ENCODE measurements at regions not wholly inside any gene's neighbourhood (a gene's known extent, or its start where the extent isn't known, plus 50 kb on each side); places are given as distances from the start of the nearest gene placed in this dataset.

DNA sequence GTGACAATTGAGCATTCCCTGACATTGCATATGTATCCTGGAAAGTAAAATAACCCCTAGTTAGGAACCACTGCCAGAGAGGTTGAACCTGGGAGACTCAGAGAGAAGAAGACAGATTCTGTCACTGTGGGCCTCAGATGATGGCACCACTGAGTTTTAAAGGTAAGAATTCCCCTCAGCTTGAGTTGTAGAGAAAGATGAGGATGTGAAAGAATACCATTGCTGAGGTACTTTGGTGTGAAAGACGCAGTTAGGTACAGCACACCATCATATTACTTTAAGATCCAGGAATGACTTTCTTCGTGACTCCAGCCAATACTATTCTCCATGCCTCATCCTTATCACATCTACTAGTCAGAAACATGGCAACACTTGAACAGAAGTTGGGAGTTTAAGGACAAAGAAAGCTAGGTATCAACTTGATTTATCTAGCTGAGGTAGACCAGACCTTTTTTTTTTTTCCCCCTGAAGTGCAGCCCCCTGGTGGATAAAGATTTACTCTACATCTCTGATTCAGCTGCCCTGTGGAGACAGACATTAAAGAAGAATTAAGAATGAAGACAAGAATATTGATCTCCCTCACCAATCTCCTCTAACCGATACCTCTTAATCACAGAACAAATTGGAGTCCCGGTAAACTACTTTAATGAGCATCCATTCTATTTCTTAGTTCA, 630.5 kb upstream of the FANCL start:
- no peak for DNase-seq (ENCODE audit: extremely low read depth, low read depth)

DNA sequence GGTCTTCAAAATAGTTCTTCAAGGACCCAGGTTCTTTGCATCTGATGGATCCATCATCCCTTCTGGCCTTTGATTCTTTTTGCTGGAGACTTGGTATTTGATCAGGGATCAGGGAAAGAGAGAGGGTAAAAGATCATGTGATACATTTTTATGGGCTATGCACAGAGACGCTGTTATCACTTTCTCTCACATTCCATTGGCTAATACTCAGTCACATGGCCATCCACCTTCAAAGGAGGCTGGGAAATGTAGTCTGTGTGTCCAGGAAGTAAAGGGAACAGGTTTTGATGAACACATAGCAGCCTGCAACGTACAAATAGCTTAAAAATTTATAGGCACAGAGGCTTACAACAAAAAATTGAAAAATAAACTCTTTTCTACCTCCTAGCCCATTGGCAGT, 629.6 kb upstream of the FANCL start:
- DNase-seq (ENCODE audit: extremely low read depth, low read depth), result no peak

DNA sequence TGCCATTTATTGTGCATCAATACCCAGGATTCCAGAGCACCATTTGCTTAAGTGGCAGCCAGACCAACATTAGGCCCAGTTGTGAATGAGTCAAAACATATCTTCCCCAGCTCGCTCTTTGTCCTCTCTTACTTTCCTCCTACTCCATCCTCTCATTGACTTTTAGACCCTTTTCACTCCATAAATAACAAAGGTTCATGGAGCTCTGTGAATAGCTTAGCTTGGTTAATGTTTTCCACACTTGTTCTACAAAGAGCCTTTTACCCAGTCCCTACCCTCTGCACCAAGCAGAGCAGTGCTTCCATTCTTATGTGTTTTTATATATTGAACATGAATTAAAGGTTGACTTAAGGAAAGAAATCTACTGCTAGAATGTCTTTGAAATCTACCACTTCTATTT, 625.8 kb upstream of the FANCL start:
- no peak for DNase-seq (ENCODE audit: extremely low read depth, low read depth)

DNA sequence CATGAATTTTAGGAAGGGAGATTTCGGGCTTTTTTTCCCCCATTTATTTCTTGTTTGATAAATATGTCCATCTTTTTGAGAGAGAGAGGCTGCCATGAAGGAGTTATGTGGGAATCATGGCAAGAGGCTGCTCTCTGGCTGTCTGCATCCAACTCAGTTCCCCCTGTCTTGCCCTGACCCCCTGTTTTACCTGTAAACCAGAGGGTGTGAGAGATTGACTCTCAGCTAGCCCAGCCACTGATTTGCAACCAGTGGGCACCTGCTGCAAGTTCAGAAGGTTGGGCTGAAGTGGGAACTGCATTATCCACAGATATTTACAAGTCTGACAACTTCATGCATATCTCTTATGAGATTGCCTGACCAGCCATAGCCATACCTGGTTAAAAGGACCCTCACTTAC, 625.4 kb upstream of the FANCL start:
- DNase-seq (ENCODE audit: extremely low read depth, low read depth), result no peak

DNA sequence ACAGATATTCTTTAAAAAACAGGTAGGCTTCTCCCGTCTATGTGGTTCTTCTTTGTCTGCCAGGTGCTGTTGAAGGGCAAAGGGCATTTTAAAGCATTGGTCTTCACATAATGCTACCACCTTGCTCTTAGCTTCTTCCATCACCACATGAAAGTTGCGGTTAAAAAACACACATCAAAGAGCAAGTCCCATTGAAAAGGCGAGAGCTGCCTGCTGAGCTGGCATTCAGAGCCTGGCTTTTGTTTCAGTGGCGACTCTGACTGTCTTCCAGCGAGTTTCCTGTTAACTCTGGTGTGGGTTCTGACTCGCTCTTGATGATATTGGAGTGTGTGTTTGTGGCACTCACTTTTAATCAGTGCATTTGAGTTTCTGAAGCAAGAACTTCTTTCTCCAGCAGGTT, 624.9 kb upstream of the FANCL start:
- no peak for DNase-seq (ENCODE audit: extremely low read depth, low read depth)

DNA sequence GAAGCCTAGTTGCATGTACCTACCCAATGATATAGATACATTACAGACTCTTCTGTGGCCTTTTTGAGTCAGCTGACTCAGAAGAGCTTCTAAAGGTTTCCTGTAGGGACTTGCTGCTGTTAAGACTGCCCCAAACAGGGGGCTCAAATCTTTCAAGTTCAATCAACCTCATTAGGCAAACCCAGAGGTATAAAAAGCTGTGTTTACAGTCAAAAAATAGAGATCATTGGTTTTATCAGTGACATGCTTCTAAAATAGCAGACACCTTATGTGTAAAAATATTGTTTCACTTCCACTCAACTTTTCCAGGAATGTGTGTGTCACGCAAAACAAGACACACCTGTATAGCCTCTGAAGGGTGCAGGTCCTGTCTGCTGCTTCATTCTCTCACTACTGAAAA, 624.3 kb upstream of the FANCL start:
- no peak for DNase-seq (ENCODE audit: extremely low read depth, low read depth)

DNA sequence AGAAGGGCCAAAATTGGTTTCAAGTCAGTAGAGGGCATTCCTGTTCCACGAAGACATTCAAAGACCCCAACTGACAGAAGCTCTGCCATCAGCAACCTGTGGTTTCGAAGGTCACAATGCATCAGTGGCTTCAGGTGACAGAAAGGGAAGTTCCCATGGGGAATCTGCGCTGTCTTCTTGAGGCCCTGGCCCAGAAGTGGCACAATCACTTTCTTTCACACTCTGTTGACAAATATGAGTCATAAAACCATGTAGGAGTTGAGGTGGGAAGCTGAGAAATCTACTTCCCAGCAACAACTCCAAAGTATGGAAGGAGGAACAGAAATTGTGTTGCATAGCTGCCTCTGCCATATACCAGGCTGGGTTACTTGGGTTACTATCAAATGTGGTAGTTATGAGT, 621.1 kb upstream of the FANCL start:
- DNase-seq (ENCODE audit: extremely low read depth, low read depth), result no peak

DNA sequence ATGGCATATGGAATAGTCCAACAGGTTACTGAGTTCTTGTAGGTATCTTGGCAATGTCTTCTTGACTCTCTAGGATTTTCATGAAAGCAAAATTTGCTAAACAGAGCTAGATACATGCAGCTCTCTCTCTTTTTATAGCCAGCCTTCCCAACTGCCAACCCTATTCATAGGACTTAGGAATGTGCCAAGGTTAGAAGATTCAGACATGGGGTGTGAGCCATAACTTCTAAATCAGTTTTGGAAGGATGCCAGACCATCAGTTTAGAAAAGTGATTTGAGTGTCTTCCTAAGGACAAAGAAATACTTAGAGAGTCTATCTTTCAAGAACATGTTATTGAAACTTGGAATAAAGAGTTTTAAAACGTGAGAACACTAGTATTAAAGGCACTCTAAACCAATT, 619.5 kb upstream of the FANCL start:
- no peak for DNase-seq (ENCODE audit: extremely low read depth, low read depth)

DNA sequence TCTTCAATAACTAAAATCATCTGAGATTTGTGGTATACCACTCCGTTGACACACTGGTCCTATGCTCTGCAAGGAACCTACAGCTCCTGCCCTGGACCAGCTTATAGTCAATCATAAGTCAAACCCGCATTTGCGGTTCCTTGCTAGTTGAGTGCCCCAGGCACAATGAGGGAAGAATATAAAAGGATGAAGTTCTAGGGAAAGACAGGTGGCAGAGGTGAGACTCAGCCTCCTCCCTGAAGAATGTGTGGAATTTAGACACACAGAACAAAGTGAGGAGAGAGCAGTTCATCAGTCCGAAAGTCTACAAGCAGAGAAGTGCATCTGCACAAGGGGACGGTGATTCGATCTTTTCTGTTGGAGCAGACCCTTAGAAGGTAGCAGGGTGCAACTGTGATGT, 615.0 kb upstream of the FANCL start:
- DNase-seq (ENCODE audit: extremely low read depth, low read depth), result no peak

DNA sequence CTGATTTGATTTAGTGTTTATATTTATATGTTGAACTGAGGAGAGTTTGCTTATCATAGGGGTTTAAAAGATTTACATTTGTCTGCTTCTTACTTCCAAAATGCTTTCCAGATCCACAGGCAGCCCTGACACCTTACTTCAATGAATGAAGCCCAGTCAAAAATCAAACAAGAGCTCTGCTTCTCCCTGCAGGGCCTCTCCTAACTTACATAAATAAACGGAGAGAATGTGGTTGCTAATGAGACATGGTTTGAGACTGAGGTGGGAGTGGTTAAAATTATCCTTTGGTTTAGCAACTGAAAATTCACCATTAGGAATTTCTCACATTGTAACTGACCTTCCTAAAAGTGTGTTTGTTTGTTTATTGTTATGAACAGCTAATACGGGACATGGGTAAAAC, 612.3 kb upstream of the FANCL start:
- no peak for DNase-seq (ENCODE audit: extremely low read depth, low read depth)

DNA sequence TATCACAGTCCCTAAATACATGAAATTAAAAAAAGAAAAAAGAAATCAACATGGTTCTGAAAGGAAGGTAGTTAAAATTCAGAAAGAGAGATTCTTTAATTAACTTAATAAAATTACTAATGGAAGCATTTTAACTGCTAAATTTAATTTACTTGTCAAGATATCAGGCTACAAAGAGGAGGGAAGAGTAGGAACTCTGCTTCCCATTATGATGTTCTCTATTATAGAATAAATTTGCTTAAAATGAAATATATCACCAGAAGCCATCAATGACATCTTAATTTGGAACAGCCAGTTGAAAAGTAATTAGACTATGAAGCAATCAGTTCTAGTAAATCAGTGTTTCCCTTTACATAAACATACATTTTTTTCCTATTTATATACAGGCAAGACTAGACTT, 611.8 kb upstream of the FANCL start:
- no peak for DNase-seq (ENCODE audit: extremely low read depth, low read depth)

DNA sequence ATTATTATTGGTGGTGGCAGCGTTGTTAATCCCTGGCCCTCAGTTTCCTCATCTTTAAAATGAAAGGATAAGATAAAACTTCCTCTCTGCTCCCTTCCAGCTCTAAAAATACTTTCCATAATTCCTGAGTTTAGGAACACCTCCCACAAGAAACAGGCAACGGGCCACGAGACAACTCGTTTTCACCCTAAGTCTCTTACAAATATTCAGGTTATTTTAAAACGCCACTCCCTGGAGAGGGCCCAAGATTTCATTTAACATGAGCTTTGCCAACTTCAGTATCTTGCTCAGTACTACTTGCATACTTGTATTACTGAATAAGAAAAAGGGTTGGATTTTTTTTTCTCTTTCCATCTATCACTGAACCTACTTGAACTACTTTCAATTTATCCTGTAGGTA, 611.1 kb upstream of the FANCL start:
- no peak for DNase-seq (ENCODE audit: extremely low read depth, low read depth)

DNA sequence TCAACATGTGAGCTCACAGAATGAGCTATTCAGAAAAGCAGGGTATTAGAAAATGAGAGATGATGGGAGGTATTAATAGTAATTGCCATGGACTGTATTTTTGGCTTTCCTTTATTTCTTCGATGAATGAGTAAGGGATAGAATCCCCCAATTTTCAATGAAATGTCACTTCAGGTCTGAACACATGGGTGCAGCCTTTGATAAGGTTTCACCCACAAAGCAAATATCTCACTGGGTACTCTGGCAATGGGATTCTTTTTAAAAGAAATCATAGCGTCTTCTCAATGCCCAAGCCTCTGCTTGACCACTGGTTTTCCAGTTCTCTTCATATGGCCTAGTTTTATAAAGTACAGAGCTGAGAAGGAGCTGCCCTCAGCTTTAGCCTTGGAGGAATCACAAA, 610.5 kb upstream of the FANCL start:
- DNase-seq (ENCODE audit: extremely low read depth, low read depth), result no peak

DNA sequence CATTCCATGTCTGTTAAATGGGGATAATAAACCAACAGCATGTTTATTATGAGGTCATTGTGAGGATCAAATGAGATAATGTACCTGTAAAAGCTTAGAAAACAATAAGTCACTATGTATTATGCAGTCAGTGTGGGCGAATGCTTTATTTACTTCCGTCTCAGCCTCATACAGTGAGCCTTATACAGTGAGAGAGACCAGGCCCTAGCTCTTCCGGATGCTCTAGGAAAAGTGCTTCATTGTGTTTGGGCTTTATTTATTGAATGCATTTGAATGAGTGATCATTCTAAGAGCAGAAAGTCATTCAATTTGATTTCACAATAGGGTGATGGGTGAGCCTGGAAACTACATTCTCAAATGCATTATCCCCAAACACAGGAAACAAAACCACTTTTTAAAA, 603.9 kb upstream of the FANCL start:
- no peak for DNase-seq (ENCODE audit: extremely low read depth, low read depth)

DNA sequence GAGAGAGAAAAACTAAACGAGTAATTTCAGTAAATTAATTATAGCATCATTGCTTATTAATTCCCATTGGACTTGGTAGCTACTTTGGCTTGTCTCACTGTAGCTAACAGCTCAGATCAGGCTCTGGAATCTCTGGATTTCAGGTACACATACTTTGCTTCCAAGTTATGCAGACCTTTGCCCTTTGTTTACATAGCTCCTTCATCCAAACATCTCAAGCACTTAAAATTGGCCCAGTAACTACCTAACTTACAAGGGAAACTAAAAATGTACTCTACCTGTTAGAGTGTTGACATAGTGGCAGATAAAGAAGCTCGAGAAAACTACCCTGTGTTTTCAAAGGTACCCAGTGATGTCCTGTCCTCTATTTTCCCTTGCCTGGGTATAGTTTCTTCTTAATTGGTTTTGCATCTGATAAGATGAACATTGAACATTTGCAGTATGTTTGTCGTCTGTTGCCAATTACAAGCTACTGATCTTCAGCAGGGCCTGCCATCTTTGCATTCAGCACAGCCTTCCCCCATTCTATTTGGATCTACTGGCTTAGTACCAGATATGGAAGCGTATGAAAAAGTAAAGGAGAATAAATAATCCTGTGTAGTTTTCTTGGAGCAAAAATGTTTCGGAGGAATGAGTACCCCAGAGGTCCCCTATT, 601.5 kb upstream of the FANCL start:
- no peak for DNase-seq (ENCODE audit: extremely low read depth, low read depth)

DNA sequence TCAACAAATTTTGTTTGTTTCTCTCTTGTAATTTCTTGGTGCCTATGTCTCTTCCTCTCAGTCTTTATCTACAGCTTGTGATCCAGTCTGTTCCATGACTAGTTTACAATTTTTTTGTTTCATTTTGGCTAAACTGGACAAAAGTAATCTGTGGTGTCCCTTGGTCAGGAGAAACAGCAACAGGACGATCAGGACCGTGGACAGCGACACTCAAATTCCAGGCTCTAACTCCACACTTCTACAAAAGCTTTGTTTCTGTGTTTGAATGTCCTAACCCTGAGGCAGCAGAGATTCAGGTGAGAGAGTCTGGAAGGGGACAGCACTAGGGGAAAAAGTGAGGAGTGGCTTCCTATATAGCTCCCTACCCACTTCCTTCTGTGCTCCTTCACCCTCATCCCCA, 593.3 kb upstream of the FANCL start:
- DNase-seq (ENCODE audit: extremely low read depth, low read depth), result peak; percentile 24

DNA sequence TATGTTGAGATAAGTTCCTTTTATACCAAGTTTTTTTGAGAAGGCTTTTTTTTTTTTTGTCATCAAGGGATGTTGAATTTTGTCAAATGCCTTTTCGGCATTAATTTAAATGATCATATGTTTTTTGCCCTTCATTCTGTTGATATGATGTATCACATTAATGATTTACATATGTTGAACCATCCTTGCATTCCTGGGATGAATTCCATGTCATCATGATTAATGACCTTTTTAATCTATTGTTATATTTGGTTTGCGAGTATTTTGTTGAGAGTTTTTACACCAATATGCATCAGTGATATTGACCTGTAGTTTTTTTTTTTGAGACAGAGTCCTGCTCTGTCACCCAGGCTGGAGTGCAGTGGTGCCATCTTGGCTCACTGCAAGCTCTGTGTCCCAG, 585.7 kb upstream of the FANCL start:
- no peak for DNase-seq (ENCODE audit: extremely low read depth, low read depth)

DNA sequence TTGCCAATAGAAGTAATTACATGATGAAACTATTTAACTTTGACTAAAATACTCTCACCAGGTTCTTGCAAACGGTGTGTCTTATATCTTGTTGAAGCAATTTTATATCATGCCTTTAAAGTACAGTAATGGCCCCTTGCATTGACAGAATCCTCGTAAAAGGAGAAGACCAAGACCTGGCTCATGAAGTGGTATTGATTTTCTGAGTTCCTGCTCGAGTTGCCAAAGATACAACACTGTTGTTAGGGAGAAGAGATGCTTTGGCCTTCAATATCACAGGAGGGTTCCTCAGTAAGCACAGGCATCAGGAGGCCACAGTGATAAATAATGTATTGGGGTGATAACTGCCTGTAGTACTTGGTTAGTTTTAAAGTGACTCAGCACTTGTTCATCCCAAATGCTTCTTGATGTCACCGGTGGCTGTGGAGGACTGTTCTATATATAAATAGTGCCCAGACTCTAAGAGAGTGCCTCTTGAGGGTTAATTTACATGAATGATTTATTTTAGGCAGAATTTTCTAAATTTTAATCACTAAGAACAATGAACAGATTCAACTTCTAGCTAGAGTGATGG, 571.7 kb upstream of the FANCL start:
- no peak for DNase-seq (ENCODE audit: extremely low read depth, low read depth)

DNA sequence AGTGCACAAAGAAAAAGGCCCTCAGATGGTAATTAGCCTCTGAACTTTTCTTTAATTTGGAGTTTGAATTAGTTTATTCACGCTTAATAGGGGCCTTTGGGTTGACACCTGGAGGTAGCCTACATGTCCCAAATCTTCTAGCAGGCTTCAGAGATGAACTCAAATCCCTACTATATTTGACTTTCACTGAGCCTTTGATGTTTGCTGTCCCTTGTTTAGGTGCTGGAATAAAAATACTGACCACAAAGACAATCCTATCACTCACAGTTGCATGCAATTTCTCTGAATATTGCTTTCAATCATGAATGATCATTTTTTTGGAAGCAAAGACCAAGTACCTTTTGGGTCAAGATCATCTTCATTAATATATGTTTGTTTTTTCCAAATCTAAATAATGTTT, 564.0 kb upstream of the FANCL start:
- no peak for DNase-seq (ENCODE audit: extremely low read depth, low read depth)

DNA sequence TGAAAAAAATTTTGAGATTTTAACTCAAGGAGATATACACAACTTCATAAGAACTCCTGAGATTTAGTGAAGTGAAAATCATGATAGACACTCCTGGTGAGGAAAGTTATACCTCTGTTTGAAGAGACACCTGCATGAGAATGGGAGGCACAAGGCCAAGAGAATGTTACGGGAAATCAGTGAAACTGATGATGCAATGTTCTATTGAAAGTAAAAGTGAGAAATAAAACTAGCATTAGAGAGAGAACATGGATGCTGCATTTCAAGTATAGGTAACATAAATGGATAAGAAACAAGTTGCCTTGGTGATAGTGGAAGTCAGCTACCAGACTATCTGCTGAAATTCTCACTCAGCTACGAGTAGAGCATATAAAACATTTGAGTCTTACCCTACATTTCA, 562.1 kb upstream of the FANCL start:
- DNase-seq (ENCODE audit: extremely low read depth, low read depth), result no peak

DNA sequence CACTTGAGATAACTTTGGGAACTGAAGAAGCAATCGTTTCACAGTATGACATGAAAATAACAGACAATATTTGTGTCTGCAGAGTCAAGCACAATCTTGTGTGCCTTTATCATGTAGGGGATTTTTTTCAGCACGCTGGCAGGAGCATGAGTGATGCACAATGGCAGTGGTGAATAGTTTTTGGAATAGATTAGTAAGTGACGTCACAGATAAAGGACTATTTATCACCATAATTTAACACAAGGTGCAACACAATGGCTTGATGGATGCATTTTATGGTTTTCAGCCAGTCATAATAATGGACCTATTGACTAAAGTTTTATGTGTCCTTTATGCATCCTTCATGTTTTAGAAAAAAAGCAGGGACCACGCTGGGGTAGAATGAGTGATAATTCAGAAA, 559.8 kb upstream of the FANCL start:
- DNase-seq (ENCODE audit: extremely low read depth, low read depth), result no peak

DNA sequence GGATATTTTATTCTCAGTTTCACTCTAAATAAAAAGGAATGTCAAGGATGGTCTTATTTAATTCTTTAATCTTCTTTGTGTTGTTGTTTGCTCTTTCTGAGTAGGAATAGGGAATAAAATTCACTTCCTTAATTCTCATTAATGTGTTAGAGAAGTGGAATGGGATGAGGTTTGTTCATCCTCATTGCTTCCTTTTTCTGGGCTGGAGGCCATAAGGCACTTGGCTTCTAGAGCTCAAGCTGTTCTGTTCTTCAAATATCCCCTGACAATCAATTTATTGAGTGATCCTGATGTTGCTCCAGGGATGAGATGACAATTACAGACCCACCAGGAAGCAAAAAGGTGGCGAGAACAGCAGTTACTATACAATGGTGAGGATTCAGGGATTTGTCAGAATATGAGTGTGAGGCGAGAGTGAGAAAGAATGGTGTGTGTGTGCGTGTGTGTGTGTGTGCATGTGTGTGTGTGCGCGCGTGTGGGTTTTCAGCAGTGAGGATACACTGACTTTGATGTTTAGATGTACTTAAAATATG, 557.6 kb upstream of the FANCL start:
- DNase-seq (ENCODE audit: extremely low read depth, low read depth), result no peak

All from NCI-H460 (cell line).